Endothelial cell of umbilical vein (primary cell): ENCODE measurements at regions not wholly inside any gene's neighbourhood (a gene's known extent, or its start where the extent isn't known, plus 50 kb on each side); places are given as distances from the start of the nearest gene placed in this dataset.

Experiments
- CTCF ChIP-seq, 2 donors: IDR thresholded peaks; 1 replicate in 1 of 2; 2 replicates in 1 of 2; pipeline ENCODE4 v1.5.1; 2011; ENCODE audit warnings: low read length in 2 of 2, mild to moderate bottlenecking in 2 of 2, moderate library complexity in 2 of 2, control low read depth in 1 of 2, inconsistent platforms in 1 of 2, low read depth in 1 of 2; ENCODE audit not compliant: insufficient read depth in 1 of 2; ENCODE audit errors: extremely low read depth in 1 of 2
- EZH2 ChIP-seq: IDR thresholded peaks from 2 replicates; pipeline ENCODE4 v1.6.1; 2012; ENCODE audit warnings: borderline replicate concordance, low read depth, mild to moderate bottlenecking, moderate library complexity, low read length, inconsistent platforms; ENCODE audit not compliant: severe bottlenecking
- FOS ChIP-seq: IDR thresholded peaks from 2 replicates; pipeline ENCODE4 v1.6.1; 2011; ENCODE audit warnings: mild to moderate bottlenecking, low read length, moderate library complexity, borderline replicate concordance; ENCODE audit not compliant: insufficient read depth
- JUN ChIP-seq: IDR thresholded peaks from 2 replicates; pipeline ENCODE4 v1.6.1; 2011; ENCODE audit warnings: borderline replicate concordance, low read depth; ENCODE audit not compliant: insufficient read length, insufficient read depth
- MAX ChIP-seq: IDR thresholded peaks from 2 replicates; pipeline ENCODE4 v1.6.1; 2011; ENCODE audit not compliant: insufficient read depth, insufficient read length
- MYC ChIP-seq: IDR thresholded peaks from one replicate; pipeline ENCODE4 v1.6.1; 2011; ENCODE audit warnings: mild to moderate bottlenecking, low read depth, low read length
- POLR2A ChIP-seq: IDR thresholded peaks from 2 replicates; pipeline ENCODE4 v1.6.1; 2012; ENCODE audit warnings: low read depth, mild to moderate bottlenecking, control low read depth, low read length
- POLR2AphosphoS5 ChIP-seq: IDR thresholded peaks from 2 replicates; pipeline ENCODE4 v1.6.1; 2012; ENCODE audit warnings: low read depth, mild to moderate bottlenecking, control low read depth, low read length, moderate library complexity; ENCODE audit not compliant: insufficient read depth

- TF ChIP-seq POLR2A, result no peak
- no peak for TF ChIP-seq CTCF (IDR thresholded peaks at IDR 0.05; ENCODE audit: extremely low read depth in 1 of 2, insufficient read depth in 1 of 2, low read depth in 1 of 2, low read length in 2 of 2)
- no peak for TF ChIP-seq EZH2
- no peak for TF ChIP-seq MYC
- no peak for TF ChIP-seq MAX
- TF ChIP-seq JUN, result no peak
- TF ChIP-seq POLR2AphosphoS5, result no peak
- TF ChIP-seq FOS, result no peak
These were observed 625.1 kb downstream of the HS3ST4 start for GRCh38 chr16:26316683-26317464.
